ENCODE measurements at regions not wholly inside any gene's neighbourhood (a gene's known extent, or its start where the extent isn't known, plus 50 kb on each side); places are given as distances from the start of the nearest gene placed in this dataset.

DNA sequence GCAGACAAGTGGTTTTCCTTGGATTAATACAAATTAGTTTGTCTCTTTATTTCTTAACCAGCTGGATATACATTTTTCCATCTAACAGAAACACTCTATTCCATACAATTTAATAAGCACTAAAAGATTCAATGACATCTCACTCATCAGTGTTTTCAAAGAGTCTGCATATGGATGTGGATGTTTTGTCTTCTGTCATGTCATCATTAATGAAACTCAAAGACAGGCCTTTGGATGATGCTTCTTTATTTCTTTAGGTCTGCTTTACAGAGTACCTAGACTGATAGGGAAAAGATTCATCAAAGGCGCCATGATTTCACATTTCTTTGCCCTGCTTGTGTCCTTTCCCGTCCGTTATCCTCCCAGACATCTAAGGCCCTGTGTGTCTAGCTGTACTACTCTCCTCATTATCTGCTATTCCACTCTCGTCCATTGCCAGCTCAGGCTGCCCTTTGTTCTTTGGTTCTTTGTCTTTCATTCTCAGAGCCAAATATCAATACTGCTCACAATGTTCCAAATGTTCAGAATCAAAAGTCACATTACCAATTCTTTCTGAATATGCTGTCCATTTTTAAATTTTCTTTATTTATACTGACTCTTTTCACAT lies 232.3 kb upstream of the CHAC2 start:
- TF ChIP-seq, protein P1, sequence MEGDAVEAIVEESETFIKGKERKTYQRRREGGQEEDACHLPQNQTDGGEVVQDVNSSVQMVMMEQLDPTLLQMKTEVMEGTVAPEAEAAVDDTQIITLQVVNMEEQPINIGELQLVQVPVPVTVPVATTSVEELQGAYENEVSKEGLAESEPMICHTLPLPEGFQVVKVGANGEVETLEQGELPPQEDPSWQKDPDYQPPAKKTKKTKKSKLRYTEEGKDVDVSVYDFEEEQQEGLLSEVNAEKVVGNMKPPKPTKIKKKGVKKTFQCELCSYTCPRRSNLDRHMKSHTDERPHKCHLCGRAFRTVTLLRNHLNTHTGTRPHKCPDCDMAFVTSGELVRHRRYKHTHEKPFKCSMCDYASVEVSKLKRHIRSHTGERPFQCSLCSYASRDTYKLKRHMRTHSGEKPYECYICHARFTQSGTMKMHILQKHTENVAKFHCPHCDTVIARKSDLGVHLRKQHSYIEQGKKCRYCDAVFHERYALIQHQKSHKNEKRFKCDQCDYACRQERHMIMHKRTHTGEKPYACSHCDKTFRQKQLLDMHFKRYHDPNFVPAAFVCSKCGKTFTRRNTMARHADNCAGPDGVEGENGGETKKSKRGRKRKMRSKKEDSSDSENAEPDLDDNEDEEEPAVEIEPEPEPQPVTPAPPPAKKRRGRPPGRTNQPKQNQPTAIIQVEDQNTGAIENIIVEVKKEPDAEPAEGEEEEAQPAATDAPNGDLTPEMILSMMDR (tag by site-specific recombination; IDR thresholded peaks at IDR 0.05), result no peak
- TF ChIP-seq, protein P2, sequence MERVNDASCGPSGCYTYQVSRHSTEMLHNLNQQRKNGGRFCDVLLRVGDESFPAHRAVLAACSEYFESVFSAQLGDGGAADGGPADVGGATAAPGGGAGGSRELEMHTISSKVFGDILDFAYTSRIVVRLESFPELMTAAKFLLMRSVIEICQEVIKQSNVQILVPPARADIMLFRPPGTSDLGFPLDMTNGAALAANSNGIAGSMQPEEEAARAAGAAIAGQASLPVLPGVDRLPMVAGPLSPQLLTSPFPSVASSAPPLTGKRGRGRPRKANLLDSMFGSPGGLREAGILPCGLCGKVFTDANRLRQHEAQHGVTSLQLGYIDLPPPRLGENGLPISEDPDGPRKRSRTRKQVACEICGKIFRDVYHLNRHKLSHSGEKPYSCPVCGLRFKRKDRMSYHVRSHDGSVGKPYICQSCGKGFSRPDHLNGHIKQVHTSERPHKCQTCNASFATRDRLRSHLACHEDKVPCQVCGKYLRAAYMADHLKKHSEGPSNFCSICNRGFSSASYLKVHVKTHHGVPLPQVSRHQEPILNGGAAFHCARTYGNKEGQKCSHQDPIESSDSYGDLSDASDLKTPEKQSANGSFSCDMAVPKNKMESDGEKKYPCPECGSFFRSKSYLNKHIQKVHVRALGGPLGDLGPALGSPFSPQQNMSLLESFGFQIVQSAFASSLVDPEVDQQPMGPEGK (tag by site-specific recombination; IDR thresholded peaks at IDR 0.05), result no peak
- TF ChIP-seq, protein P3, sequence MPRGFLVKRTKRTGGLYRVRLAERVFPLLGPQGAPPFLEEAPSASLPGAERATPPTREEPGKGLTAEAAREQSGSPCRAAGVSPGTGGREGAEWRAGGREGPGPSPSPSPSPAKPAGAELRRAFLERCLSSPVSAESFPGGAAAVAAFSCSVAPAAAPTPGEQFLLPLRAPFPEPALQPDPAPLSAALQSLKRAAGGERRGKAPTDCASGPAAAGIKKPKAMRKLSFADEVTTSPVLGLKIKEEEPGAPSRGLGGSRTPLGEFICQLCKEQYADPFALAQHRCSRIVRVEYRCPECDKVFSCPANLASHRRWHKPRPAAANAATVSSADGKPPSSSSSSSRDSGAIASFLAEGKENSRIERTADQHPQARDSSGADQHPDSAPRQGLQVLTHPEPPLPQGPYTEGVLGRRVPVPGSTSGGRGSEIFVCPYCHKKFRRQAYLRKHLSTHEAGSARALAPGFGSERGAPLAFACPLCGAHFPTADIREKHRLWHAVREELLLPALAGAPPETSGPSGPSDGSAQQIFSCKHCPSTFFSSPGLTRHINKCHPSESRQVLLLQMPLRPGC (tag by site-specific recombination; IDR thresholded peaks at IDR 0.05), result no peak
- TF ChIP-seq ZNF544 (tag by site-specific recombination; IDR thresholded peaks at IDR 0.05) (no peak), ZNF664 (tag by site-specific recombination; IDR thresholded peaks at IDR 0.05) (no peak), ZNF133 (tag by site-specific recombination; IDR thresholded peaks at IDR 0.05) (no peak), ZNF174 (tag by site-specific recombination; IDR thresholded peaks at IDR 0.05) (no peak), ZIC2 (tag by site-specific recombination; IDR thresholded peaks at IDR 0.05) (no peak), ZNF426 (tag by site-specific recombination; IDR thresholded peaks at IDR 0.05) (no peak), ZNF274 (IDR thresholded peaks at IDR 0.05; ENCODE audit: low read length) (no peak), ZNF274 (tag by site-specific recombination; IDR thresholded peaks at IDR 0.05; ENCODE audit: borderline replicate concordance) (no peak), ZNF211 (tag by site-specific recombination; IDR thresholded peaks at IDR 0.05; ENCODE audit: low read depth) (no peak)
